ENCODE measurements at regions not wholly inside any gene's neighbourhood (a gene's known extent, or its start where the extent isn't known, plus 50 kb on each side); places are given as distances from the start of the nearest gene placed in this dataset.

DNA sequence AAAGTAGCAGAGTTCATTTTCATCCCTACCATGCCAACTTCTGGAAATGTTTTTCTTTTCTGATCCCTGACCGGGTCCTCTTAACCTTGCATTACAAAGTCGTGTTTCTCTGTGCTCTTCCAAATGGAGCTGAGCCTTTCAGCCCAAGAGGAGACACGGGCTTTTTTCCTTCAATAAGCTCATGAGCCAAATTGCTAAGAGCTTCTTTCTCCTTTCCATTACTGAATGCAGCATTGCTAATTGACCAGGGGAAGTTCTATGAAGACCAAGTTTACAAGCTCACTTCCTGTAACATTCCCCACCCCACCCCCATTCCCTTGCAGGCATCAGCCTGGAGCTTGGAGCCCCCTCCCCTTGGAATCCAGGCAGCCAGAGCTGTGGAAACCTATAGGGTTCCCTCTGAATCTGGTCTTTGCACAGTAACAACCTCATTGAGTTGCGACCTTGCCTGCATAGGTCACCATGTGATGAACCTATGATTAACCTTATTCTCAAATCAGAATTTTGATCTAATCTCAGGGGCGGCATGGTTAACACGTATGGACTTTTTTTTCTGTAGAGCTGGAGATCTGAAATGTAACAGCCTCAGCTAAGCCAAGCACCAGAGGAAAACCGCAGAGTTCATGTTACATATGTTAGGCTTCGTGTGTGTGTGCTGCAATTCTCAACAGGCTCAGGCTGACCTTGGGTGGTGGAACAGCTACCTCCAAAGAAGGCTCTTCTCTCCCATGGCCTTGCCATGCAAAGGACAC, 395.7 kb upstream of the ZNF462 start:
- Histone ChIP-seq H3K9me3 (ENCODE audit: severe bottlenecking) (peaks cover 5% of the 10 kb centered on the region), H3K27ac (no peak overlapping the region), H3K27me3 (ENCODE audit: insufficient read depth, low read depth, severe bottlenecking) (no peaks in the 10 kb centered on the region), H3K4me3 (ENCODE audit: low read depth, low read length) (no peak overlapping the region), H3K36me3 (no peaks in the 10 kb centered on the region)
- DNase-seq = no peak
- TF ChIP-seq, protein P1, sequence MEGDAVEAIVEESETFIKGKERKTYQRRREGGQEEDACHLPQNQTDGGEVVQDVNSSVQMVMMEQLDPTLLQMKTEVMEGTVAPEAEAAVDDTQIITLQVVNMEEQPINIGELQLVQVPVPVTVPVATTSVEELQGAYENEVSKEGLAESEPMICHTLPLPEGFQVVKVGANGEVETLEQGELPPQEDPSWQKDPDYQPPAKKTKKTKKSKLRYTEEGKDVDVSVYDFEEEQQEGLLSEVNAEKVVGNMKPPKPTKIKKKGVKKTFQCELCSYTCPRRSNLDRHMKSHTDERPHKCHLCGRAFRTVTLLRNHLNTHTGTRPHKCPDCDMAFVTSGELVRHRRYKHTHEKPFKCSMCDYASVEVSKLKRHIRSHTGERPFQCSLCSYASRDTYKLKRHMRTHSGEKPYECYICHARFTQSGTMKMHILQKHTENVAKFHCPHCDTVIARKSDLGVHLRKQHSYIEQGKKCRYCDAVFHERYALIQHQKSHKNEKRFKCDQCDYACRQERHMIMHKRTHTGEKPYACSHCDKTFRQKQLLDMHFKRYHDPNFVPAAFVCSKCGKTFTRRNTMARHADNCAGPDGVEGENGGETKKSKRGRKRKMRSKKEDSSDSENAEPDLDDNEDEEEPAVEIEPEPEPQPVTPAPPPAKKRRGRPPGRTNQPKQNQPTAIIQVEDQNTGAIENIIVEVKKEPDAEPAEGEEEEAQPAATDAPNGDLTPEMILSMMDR (IDR thresholded peaks at IDR 0.05; ENCODE audit: low read depth, low read length) = no peak

- Histone ChIP-seq H3K4me3 (ENCODE audit: low read depth, low read length) (no peak overlapping the region), H3K27ac (no peak overlapping the region), H3K9me3 (ENCODE audit: severe bottlenecking) (peaks cover 5% of the 10 kb centered on the region), H3K27me3 (ENCODE audit: insufficient read depth, low read depth, severe bottlenecking) (no peaks in the 10 kb centered on the region), H3K36me3 (no peaks in the 10 kb centered on the region)
- no peak for DNase-seq
- TF ChIP-seq, protein P1 (IDR thresholded peaks at IDR 0.05; ENCODE audit: low read depth, low read length) = no peak
These were observed 395.2 kb upstream of the ZNF462 start for GRCh38 chr9:106467865-106468164.

- Histone ChIP-seq H3K9me3 (ENCODE audit: severe bottlenecking) (peaks cover 8% of the 10 kb centered on the region), H3K27ac (no peak overlapping the region), H3K36me3 (no peaks in the 10 kb centered on the region), H3K4me3 (ENCODE audit: low read depth, low read length) (no peak overlapping the region), H3K27me3 (ENCODE audit: insufficient read depth, low read depth, severe bottlenecking) (no peaks in the 10 kb centered on the region)
- TF ChIP-seq, protein P1 (IDR thresholded peaks at IDR 0.05; ENCODE audit: low read depth, low read length) = no peak
- DNase-seq = no peak
These were observed 394.5 kb upstream of the ZNF462 start for GRCh38 chr9:106468431-106468830.

GRCh38 chr9:106478312-106478711, 384.7 kb upstream of the ZNF462 start:
- no peaks in the 10 kb centered on the region for H3K36me3 ChIP-seq
- H3K4me3 ChIP-seq (ENCODE audit: low read depth, low read length) = no peak overlapping the region
- TF ChIP-seq, protein P1 (IDR thresholded peaks at IDR 0.05; ENCODE audit: low read depth, low read length) = no peak
- DNase-seq = no peak
- H3K9me3 ChIP-seq (ENCODE audit: severe bottlenecking) = peaks cover 21% of the 10 kb centered on the region
- no peaks in the 10 kb centered on the region for H3K27me3 ChIP-seq (ENCODE audit: insufficient read depth, low read depth, severe bottlenecking)
- no peak overlapping the region for H3K27ac ChIP-seq

- Histone ChIP-seq H3K4me3 (ENCODE audit: low read depth, low read length) (no peak overlapping the region), H3K27me3 (ENCODE audit: insufficient read depth, low read depth, severe bottlenecking) (no peaks in the 10 kb centered on the region), H3K36me3 (no peaks in the 10 kb centered on the region), H3K27ac (no peak overlapping the region), H3K9me3 (ENCODE audit: severe bottlenecking) (peaks cover 17% of the 10 kb centered on the region)
- TF ChIP-seq, protein P1 (IDR thresholded peaks at IDR 0.05; ENCODE audit: low read depth, low read length) = no peak
- no peak for DNase-seq
These were observed 384.2 kb upstream of the ZNF462 start for GRCh38 chr9:106478727-106479126.

DNA sequence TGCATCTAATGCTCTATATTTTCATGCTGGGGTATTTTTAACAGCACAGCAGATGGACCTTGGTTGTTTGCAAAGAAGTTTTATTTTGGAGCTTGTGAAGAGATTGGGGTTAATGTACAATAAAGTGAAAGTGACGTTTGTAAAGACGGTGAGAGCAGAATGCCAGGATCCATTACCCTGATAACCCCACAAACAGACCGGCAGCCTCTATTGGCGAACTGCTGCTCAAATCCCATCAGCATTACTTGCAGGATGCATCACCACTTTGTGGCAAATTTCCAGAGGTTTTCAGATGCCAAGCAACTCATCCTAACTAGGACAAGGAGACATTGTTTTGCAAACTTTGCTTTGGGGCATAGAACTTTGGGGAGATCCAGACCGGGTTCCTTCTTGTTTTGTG, 383.3 kb upstream of the ZNF462 start:
- Histone ChIP-seq H3K9me3 (ENCODE audit: severe bottlenecking) (peaks cover 10% of the 10 kb centered on the region), H3K36me3 (no peaks in the 10 kb centered on the region), H3K4me3 (ENCODE audit: low read depth, low read length) (no peak overlapping the region), H3K27ac (no peak overlapping the region), H3K27me3 (ENCODE audit: insufficient read depth, low read depth, severe bottlenecking) (no peaks in the 10 kb centered on the region)
- DNase-seq = no peak
- TF ChIP-seq, protein P1 (IDR thresholded peaks at IDR 0.05; ENCODE audit: low read depth, low read length) = no peak

Data from WERI-Rb-1 (cell line).